ENCODE measurements at regions not wholly inside any gene's neighbourhood (a gene's known extent, or its start where the extent isn't known, plus 50 kb on each side); places are given as distances from the start of the nearest gene placed in this dataset.

DNA sequence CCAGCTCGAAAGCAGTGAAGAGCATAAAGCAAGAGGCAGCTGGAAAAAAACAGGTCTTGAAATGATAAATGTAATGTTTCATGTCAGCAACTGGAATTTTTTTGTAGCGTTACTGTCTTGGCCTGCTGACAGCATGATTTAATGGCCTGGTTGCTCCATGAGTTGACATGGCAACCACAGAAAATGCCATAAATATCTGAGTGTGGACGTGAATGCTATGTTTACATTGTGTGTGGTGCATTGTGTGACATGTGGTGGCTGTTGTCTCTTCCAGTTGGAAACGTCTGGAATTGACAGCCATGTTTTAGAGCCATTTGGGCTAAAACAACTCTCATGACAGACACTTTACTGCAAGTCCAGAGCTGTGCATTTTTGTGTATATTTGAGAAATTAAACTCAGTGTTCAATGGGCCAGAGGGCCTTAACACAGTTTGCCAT, 170.0 kb downstream of the FOXA2 start (continued):
- TF ChIP-seq, protein P1, sequence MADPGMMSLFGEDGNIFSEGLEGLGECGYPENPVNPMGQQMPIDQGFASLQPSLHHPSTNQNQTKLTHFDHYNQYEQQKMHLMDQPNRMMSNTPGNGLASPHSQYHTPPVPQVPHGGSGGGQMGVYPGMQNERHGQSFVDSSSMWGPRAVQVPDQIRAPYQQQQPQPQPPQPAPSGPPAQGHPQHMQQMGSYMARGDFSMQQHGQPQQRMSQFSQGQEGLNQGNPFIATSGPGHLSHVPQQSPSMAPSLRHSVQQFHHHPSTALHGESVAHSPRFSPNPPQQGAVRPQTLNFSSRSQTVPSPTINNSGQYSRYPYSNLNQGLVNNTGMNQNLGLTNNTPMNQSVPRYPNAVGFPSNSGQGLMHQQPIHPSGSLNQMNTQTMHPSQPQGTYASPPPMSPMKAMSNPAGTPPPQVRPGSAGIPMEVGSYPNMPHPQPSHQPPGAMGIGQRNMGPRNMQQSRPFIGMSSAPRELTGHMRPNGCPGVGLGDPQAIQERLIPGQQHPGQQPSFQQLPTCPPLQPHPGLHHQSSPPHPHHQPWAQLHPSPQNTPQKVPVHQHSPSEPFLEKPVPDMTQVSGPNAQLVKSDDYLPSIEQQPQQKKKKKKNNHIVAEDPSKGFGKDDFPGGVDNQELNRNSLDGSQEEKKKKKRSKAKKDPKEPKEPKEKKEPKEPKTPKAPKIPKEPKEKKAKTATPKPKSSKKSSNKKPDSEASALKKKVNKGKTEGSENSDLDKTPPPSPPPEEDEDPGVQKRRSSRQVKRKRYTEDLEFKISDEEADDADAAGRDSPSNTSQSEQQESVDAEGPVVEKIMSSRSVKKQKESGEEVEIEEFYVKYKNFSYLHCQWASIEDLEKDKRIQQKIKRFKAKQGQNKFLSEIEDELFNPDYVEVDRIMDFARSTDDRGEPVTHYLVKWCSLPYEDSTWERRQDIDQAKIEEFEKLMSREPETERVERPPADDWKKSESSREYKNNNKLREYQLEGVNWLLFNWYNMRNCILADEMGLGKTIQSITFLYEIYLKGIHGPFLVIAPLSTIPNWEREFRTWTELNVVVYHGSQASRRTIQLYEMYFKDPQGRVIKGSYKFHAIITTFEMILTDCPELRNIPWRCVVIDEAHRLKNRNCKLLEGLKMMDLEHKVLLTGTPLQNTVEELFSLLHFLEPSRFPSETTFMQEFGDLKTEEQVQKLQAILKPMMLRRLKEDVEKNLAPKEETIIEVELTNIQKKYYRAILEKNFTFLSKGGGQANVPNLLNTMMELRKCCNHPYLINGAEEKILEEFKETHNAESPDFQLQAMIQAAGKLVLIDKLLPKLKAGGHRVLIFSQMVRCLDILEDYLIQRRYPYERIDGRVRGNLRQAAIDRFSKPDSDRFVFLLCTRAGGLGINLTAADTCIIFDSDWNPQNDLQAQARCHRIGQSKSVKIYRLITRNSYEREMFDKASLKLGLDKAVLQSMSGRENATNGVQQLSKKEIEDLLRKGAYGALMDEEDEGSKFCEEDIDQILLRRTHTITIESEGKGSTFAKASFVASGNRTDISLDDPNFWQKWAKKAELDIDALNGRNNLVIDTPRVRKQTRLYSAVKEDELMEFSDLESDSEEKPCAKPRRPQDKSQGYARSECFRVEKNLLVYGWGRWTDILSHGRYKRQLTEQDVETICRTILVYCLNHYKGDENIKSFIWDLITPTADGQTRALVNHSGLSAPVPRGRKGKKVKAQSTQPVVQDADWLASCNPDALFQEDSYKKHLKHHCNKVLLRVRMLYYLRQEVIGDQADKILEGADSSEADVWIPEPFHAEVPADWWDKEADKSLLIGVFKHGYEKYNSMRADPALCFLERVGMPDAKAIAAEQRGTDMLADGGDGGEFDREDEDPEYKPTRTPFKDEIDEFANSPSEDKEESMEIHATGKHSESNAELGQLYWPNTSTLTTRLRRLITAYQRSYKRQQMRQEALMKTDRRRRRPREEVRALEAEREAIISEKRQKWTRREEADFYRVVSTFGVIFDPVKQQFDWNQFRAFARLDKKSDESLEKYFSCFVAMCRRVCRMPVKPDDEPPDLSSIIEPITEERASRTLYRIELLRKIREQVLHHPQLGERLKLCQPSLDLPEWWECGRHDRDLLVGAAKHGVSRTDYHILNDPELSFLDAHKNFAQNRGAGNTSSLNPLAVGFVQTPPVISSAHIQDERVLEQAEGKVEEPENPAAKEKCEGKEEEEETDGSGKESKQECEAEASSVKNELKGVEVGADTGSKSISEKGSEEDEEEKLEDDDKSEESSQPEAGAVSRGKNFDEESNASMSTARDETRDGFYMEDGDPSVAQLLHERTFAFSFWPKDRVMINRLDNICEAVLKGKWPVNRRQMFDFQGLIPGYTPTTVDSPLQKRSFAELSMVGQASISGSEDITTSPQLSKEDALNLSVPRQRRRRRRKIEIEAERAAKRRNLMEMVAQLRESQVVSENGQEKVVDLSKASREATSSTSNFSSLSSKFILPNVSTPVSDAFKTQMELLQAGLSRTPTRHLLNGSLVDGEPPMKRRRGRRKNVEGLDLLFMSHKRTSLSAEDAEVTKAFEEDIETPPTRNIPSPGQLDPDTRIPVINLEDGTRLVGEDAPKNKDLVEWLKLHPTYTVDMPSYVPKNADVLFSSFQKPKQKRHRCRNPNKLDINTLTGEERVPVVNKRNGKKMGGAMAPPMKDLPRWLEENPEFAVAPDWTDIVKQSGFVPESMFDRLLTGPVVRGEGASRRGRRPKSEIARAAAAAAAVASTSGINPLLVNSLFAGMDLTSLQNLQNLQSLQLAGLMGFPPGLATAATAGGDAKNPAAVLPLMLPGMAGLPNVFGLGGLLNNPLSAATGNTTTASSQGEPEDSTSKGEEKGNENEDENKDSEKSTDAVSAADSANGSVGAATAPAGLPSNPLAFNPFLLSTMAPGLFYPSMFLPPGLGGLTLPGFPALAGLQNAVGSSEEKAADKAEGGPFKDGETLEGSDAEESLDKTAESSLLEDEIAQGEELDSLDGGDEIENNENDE (IDR thresholded peaks at IDR 0.05; ENCODE audit: low read depth, low read length), result no peak
- TF ChIP-seq ZFX (CRISPR knock-in tag; IDR thresholded peaks at IDR 0.05) (no peak), PRPF4 (IDR thresholded peaks at IDR 0.05; ENCODE audit: insufficient read depth, low read depth, low read length, poor library complexity, severe bottlenecking) (no peak), EGR1 (conservative IDR thresholded peaks at IDR 0.05) (no peak), SAP30 (IDR thresholded peaks at IDR 0.05; ENCODE audit: borderline replicate concordance, insufficient read depth, low read depth, low read length, poor library complexity, severe bottlenecking) (no peak), MXI1 (IDR thresholded peaks at IDR 0.05; ENCODE audit: low read depth, low read length) (peak; percentile 85)
- TF ChIP-seq, protein P2, sequence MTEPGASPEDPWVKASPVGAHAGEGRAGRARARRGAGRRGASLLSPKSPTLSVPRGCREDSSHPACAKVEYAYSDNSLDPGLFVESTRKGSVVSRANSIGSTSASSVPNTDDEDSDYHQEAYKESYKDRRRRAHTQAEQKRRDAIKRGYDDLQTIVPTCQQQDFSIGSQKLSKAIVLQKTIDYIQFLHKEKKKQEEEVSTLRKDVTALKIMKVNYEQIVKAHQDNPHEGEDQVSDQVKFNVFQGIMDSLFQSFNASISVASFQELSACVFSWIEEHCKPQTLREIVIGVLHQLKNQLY (CRISPR knock-in tag; conservative IDR thresholded peaks at IDR 0.05), result no peak
- TF ChIP-seq, protein P3, sequence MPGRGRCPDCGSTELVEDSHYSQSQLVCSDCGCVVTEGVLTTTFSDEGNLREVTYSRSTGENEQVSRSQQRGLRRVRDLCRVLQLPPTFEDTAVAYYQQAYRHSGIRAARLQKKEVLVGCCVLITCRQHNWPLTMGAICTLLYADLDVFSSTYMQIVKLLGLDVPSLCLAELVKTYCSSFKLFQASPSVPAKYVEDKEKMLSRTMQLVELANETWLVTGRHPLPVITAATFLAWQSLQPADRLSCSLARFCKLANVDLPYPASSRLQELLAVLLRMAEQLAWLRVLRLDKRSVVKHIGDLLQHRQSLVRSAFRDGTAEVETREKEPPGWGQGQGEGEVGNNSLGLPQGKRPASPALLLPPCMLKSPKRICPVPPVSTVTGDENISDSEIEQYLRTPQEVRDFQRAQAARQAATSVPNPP (IDR thresholded peaks at IDR 0.05; ENCODE audit: borderline replicate concordance, insufficient read depth, insufficient read length), result no peak
- TF ChIP-seq, protein P4, sequence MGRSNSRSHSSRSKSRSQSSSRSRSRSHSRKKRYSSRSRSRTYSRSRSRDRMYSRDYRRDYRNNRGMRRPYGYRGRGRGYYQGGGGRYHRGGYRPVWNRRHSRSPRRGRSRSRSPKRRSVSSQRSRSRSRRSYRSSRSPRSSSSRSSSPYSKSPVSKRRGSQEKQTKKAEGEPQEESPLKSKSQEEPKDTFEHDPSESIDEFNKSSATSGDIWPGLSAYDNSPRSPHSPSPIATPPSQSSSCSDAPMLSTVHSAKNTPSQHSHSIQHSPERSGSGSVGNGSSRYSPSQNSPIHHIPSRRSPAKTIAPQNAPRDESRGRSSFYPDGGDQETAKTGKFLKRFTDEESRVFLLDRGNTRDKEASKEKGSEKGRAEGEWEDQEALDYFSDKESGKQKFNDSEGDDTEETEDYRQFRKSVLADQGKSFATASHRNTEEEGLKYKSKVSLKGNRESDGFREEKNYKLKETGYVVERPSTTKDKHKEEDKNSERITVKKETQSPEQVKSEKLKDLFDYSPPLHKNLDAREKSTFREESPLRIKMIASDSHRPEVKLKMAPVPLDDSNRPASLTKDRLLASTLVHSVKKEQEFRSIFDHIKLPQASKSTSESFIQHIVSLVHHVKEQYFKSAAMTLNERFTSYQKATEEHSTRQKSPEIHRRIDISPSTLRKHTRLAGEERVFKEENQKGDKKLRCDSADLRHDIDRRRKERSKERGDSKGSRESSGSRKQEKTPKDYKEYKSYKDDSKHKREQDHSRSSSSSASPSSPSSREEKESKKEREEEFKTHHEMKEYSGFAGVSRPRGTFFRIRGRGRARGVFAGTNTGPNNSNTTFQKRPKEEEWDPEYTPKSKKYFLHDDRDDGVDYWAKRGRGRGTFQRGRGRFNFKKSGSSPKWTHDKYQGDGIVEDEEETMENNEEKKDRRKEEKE (IDR thresholded peaks at IDR 0.05; ENCODE audit: borderline replicate concordance in 1 of 2, control insufficient read depth in 1 of 2, low read depth in 2 of 2, low read length in 1 of 2), result no peak

All from K562 (cell line).